ENCODE measurements at regions not wholly inside any gene's neighbourhood (a gene's known extent, or its start where the extent isn't known, plus 50 kb on each side); places are given as distances from the start of the nearest gene placed in this dataset.

DNA sequence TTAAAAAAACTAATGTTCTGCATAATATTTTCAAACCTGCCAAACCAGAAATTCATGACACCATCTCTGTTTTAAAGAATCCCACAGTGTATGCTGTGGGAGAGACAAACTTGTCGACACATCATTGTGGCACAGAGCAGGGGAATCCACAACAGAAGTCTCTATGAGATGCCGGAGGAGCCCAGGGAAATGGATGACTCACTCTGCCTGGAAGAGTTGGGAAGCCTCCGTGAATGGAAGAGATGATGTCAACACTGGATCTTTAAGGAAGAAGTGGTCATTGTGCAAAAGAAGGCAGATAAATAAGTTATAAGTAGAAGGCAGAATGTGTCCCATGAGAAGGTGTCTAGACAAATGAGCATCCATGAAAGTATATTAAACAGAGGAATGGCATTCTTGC, 595.1 kb downstream of the RAB28 start:
- no peaks in the 10 kb centered on the region for H3K27me3 ChIP-seq (ENCODE audit: control insufficient read depth, insufficient read depth, low read length)
- H3K4me1 ChIP-seq: no peaks in the 10 kb centered on the region
- TF ChIP-seq, protein P1, sequence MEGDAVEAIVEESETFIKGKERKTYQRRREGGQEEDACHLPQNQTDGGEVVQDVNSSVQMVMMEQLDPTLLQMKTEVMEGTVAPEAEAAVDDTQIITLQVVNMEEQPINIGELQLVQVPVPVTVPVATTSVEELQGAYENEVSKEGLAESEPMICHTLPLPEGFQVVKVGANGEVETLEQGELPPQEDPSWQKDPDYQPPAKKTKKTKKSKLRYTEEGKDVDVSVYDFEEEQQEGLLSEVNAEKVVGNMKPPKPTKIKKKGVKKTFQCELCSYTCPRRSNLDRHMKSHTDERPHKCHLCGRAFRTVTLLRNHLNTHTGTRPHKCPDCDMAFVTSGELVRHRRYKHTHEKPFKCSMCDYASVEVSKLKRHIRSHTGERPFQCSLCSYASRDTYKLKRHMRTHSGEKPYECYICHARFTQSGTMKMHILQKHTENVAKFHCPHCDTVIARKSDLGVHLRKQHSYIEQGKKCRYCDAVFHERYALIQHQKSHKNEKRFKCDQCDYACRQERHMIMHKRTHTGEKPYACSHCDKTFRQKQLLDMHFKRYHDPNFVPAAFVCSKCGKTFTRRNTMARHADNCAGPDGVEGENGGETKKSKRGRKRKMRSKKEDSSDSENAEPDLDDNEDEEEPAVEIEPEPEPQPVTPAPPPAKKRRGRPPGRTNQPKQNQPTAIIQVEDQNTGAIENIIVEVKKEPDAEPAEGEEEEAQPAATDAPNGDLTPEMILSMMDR (IDR thresholded peaks at IDR 0.05): no peak
- no peaks in the 10 kb centered on the region for H3K9me3 ChIP-seq (ENCODE audit: control insufficient read depth, low read length)
- H3K4me2 ChIP-seq (ENCODE audit: low read length): no peak overlapping the region
- no peak overlapping the region for H3K27ac ChIP-seq
- H3K79me2 ChIP-seq: no peaks in the 10 kb centered on the region
- no peak overlapping the region for H2AFZ ChIP-seq
- no peaks in the 10 kb centered on the region for H3K36me3 ChIP-seq (ENCODE audit: control insufficient read depth, insufficient read depth, low read length)
- no peak overlapping the region for H3K4me3 ChIP-seq (ENCODE audit: low read depth, low read length)
- H3K9ac ChIP-seq: no peak overlapping the region

DNA sequence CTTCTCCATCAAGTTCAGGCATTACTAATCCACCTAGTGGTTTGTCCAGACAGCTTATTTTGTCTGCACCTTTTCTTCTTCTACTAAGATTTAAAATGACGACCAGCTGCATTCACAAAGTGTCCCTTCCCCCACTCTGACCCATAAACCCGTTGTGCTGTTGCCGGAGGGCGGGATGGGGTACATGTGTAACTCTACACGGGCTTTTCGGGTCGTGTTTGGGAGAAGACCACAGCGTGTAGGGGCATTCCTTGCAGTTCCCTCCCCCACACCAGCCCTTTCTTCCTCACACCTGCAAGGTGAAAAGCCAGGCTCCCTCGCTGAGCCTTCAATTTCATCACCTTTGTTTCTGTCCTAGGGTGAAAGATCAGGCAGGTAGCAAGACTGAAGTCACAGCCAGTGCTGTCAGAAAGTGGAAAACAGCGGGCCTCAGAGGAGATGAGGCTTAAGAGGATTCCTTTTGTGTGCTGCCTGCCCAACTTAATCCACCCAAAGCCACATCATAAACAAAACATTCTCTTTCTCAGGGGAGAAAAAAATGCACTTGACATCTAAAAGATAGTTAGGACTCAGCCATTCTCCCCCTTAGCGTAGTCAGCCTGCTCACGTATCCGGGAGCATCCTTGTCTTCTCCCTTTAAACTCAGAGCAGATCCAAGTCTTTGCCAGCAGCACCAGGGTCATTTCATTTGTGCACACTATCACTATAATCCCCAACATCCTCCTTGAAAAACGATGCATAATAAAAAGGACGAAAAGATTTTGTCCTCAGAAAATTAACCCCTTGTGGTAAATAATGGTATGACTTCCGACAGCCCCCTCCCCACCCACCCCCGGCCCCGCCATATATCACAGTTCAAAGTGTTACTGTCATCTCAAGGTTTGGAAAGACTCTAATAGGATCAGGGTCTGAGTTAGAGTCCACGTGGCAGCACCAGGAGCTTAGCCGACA, 599.0 kb downstream of the RAB28 start:
- Histone ChIP-seq H3K4me2 (ENCODE audit: low read length) (no peak overlapping the region), H2AFZ (no peak overlapping the region), H3K36me3 (ENCODE audit: control insufficient read depth, insufficient read depth, low read length) (no peaks in the 10 kb centered on the region), H3K4me1 (no peaks in the 10 kb centered on the region), H3K27me3 (ENCODE audit: control insufficient read depth, insufficient read depth, low read length) (no peaks in the 10 kb centered on the region), H3K79me2 (no peaks in the 10 kb centered on the region), H3K9ac (no peak overlapping the region), H3K27ac (no peak overlapping the region), H3K9me3 (ENCODE audit: control insufficient read depth, low read length) (no peaks in the 10 kb centered on the region), H3K4me3 (ENCODE audit: low read depth, low read length) (no peak overlapping the region)
- TF ChIP-seq, protein P1 (IDR thresholded peaks at IDR 0.05): no peak

DNA sequence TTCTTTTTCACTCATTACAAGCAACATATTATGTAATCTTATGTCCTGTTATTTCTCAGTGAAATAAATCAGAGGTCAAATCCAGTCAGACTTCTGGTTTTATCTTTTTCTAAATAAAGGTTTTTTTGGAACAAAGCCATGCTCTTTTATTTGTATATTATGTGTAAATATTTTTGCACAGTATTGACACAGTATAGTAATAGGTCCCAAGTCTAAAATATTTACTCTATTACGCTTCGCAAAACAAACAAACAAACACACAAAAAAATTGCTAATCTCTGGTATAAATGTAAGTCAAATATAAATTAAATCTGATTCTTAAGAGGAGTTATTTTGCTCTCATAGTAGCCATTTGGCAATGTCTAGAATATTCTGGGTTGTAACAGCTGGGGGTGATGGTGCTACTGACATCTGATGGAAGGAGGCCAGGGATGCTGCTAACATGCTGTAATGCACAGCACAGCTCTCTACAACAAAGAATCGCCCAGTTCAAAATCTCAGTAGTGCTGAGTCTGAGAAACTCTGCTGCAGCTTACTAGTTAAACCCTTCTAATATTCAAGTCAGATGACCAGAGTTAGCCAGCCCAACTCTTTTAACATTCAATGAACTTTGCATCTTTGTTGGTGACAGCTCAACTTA, 602.1 kb downstream of the RAB28 start:
- H3K36me3 ChIP-seq (ENCODE audit: control insufficient read depth, insufficient read depth, low read length): no peaks in the 10 kb centered on the region
- H2AFZ ChIP-seq: no peak overlapping the region
- no peak overlapping the region for H3K4me2 ChIP-seq (ENCODE audit: low read length)
- H3K9ac ChIP-seq: no peak overlapping the region
- H3K27me3 ChIP-seq (ENCODE audit: control insufficient read depth, insufficient read depth, low read length): no peaks in the 10 kb centered on the region
- no peak overlapping the region for H3K27ac ChIP-seq
- no peaks in the 10 kb centered on the region for H3K79me2 ChIP-seq
- H3K4me1 ChIP-seq: no peaks in the 10 kb centered on the region
- TF ChIP-seq, protein P1 (IDR thresholded peaks at IDR 0.05): no peak
- no peaks in the 10 kb centered on the region for H3K9me3 ChIP-seq (ENCODE audit: control insufficient read depth, low read length)
- no peak overlapping the region for H3K4me3 ChIP-seq (ENCODE audit: low read depth, low read length)

DNA sequence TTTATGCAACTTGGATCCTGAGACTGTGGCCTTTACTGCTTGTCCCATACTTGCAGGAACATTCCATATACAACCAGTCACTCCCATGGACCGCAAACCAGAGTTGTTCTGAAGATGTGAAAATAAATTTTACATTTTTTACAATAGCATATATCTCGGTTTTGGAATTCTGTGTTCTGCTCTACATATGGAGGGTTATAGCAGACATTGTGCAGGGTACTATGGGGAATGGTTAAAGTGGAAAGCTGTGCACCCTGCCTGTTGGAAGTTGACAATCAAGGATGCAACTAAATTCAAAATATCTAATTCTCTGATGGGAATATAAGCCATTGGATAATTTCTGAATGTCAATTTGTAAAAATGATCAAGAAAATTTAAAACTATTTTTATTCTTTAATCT, 603.3 kb downstream of the RAB28 start:
- H3K27ac ChIP-seq: no peak overlapping the region
- TF ChIP-seq, protein P1 (IDR thresholded peaks at IDR 0.05): no peak

More for the DNA sequence above, 603.3 kb downstream of the RAB28 start:
- H3K4me2 ChIP-seq (ENCODE audit: low read length): no peak overlapping the region
- H3K36me3 ChIP-seq (ENCODE audit: control insufficient read depth, insufficient read depth, low read length): no peaks in the 10 kb centered on the region
- no peaks in the 10 kb centered on the region for H3K9me3 ChIP-seq (ENCODE audit: control insufficient read depth, low read length)
- H2AFZ ChIP-seq: no peak overlapping the region
- no peaks in the 10 kb centered on the region for H3K4me1 ChIP-seq
- no peak overlapping the region for H3K4me3 ChIP-seq (ENCODE audit: low read depth, low read length)
- no peaks in the 10 kb centered on the region for H3K27me3 ChIP-seq (ENCODE audit: control insufficient read depth, insufficient read depth, low read length)
- H3K9ac ChIP-seq: no peak overlapping the region
- H3K79me2 ChIP-seq: no peaks in the 10 kb centered on the region
